Stomach (tissue), 4 donors: ENCODE measurements at regions not wholly inside any gene's neighbourhood (a gene's known extent, or its start where the extent isn't known, plus 50 kb on each side); places are given as distances from the start of the nearest gene placed in this dataset.

Source experiments
- POLR2A ChIP-seq, 4 donors: fragments of 450-650 bp; IDR thresholded peaks; one replicate each; pipeline ENCODE4 v1.6.1; 2016; ENCODE audit warnings: antibody characterized with exemption in 4 of 4, control low read depth in 2 of 4, mild to moderate bottlenecking in 1 of 4, moderate library complexity in 1 of 4
- TF ChIP-seq, protein P1 (sequence below), 7 experiments: fragments of 450-650 bp in 4 of 7; fragments of 200-600 bp in 3 of 7; sonication (generic) in 3 of 7; IDR thresholded peaks; one replicate each; pipeline ENCODE4 v1.5.1; 2016 to 2019; ENCODE audit warnings: antibody characterized with exemption in 7 of 7, control low read depth in 2 of 7, mild to moderate bottlenecking in 1 of 7

DNA sequence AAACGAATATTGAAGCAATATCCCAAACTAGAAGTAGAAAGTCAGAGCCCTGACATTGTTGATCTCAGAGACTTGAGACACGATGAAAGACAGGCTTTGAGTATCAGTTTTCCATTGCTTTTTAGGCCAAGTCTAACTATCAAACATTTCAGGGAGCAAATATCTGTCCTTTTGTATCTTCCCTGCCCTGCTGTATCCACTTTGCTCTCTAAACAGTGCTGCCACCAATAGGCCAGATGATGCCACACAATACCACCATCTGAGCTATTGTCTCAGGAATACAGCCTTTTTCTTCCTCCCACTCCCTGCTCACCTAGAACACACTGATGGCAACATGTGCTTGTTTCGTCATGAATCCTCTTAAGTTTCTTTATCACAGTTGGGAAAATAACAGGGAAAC is 62.6 kb upstream of the SPAG17 start:
- no peak for TF ChIP-seq POLR2A (IDR thresholded peaks at IDR 0.05)
- TF ChIP-seq, protein P1, sequence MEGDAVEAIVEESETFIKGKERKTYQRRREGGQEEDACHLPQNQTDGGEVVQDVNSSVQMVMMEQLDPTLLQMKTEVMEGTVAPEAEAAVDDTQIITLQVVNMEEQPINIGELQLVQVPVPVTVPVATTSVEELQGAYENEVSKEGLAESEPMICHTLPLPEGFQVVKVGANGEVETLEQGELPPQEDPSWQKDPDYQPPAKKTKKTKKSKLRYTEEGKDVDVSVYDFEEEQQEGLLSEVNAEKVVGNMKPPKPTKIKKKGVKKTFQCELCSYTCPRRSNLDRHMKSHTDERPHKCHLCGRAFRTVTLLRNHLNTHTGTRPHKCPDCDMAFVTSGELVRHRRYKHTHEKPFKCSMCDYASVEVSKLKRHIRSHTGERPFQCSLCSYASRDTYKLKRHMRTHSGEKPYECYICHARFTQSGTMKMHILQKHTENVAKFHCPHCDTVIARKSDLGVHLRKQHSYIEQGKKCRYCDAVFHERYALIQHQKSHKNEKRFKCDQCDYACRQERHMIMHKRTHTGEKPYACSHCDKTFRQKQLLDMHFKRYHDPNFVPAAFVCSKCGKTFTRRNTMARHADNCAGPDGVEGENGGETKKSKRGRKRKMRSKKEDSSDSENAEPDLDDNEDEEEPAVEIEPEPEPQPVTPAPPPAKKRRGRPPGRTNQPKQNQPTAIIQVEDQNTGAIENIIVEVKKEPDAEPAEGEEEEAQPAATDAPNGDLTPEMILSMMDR (IDR thresholded peaks at IDR 0.05) = no peak
